A549 (cell line): ENCODE measurements at regions not wholly inside any gene's neighbourhood (a gene's known extent, or its start where the extent isn't known, plus 50 kb on each side); places are given as distances from the start of the nearest gene placed in this dataset.

Source experiments
- ATAC-seq, 2 experiments: fragments of 200-7000 bp in 1 of 2; fragments of >200 bp in 1 of 2; cut with Nextera tagmentation in 1 of 2; cut with Tn5 transposase in 1 of 2; 3 replicates each; pipeline versions ENCODE4 v1.8.0 to v1.9.1; 2018 to 2020; ENCODE audit warnings: mild to moderate bottlenecking in 1 of 2, moderate library complexity in 1 of 2
- CTCF ChIA-PET: fragments of 300-600 bp; sonication (Branson Sonifier 250); formaldehyde crosslinking; extraction: SDS; loops from one replicate; lab custom pipeline; 2021; ENCODE audit warnings: antibody characterized with exemption, inconsistent platforms; lab: Yijun Ruan, JAX
- POLR2A ChIA-PET: fragments of 350-600 bp; formaldehyde crosslinking; extraction: SDS; loops from one replicate; lab custom pipeline; 2021; ENCODE audit warnings: antibody characterized with exemption, inconsistent platforms; lab: Yijun Ruan, JAX
- DNase-seq, 2 experiments: peaks; one replicate each; pipeline versions ENCODE4 v3.0.0 to v3.0.0-alpha.2; 2011 to 2016; ENCODE audit warnings: low read depth in 1 of 2, low spot score in 1 of 2
- FAIRE-seq: peaks from 2 replicates; lab custom pipeline; 2011; peaks lifted over from hg19 to GRCh38; lab: Jason Lieb, UNC
- H3K27ac ChIP-seq, 2 experiments: fragments of >200 bp; sonication (Bioruptor Twin); formaldehyde crosslinking; 3 replicates each; pipeline ENCODE4 v1.5.1; 2016 to 2017
- H3K4me1 ChIP-seq: fragments of >200 bp; sonication (Bioruptor Twin); formaldehyde crosslinking; 3 replicates; pipeline ENCODE4 v1.6.1; 2016
- H3K4me2 ChIP-seq: fragments of >200 bp; sonication (Bioruptor Twin); formaldehyde crosslinking; 3 replicates; pipeline ENCODE4 v1.6.1; 2016
- H3K4me3 ChIP-seq: fragments of >200 bp; sonication (Bioruptor Twin); formaldehyde crosslinking; 3 replicates; pipeline ENCODE4 v1.5.1; 2016
- H3K9me3 ChIP-seq: fragments of >200 bp; sonication (Bioruptor Twin); formaldehyde crosslinking; 3 replicates; pipeline ENCODE4 v1.6.1; 2016
- EP300 ChIP-seq, 2 experiments: fragments of >200 bp; sonication (Bioruptor Twin); formaldehyde crosslinking; IDR thresholded peaks; 2 replicates in 1 of 2; 3 replicates in 1 of 2; pipeline ENCODE4 v1.6.1; 2016 to 2017
- ESRRA ChIP-seq: fragments of 150-350 bp; IDR thresholded peaks from 2 replicates; pipeline ENCODE4 v1.6.1; 2014; ENCODE audit warnings: mild to moderate bottlenecking, low read length, borderline replicate concordance
- FOXS1 ChIP-seq: fragments of 250-450 bp; sonication (Bioruptor Pico); IDR thresholded peaks from 2 replicates; pipeline ENCODE4 v1.5.0; 2020; ENCODE audit warnings: mild to moderate bottlenecking, moderate library complexity
- HEYL ChIP-seq: fragments of 250-450 bp; sonication (Bioruptor Pico); IDR thresholded peaks from 2 replicates; pipeline ENCODE4 v1.8.0; 2021; ENCODE audit warnings: mild to moderate bottlenecking, moderate library complexity
- HOXA7 ChIP-seq: fragments of 250-450 bp; sonication (Bioruptor Pico); IDR thresholded peaks from 2 replicates; pipeline ENCODE4 v1.5.0; 2020; ENCODE audit warnings: mild to moderate bottlenecking, moderate library complexity
- KDM1A ChIP-seq: fragments of 200-600 bp; sonication (generic); IDR thresholded peaks from 2 replicates; pipeline ENCODE4 v1.6.1; 2016; ENCODE audit warnings: low read depth, mild to moderate bottlenecking
- KDM5A ChIP-seq: fragments of 200-600 bp; sonication (generic); IDR thresholded peaks from 2 replicates; pipeline ENCODE4 v1.6.1; 2016; ENCODE audit warnings: antibody characterized with exemption, mild to moderate bottlenecking
- PHF8 ChIP-seq: fragments of 200-600 bp; sonication (generic); IDR thresholded peaks from 2 replicates; pipeline ENCODE4 v1.6.1; 2016; ENCODE audit warnings: low read depth, mild to moderate bottlenecking, antibody characterized with exemption, moderate library complexity, borderline replicate concordance
- POLR2A ChIP-seq: IDR thresholded peaks from 2 replicates; pipeline ENCODE4 v1.6.1; 2012; ENCODE audit warnings: mild to moderate bottlenecking, low read length
- RFX5 ChIP-seq: fragments of 450-650 bp; IDR thresholded peaks from 2 replicates; pipeline ENCODE4 v1.7.1; 2014; ENCODE audit warnings: antibody characterized with exemption, mild to moderate bottlenecking, moderate library complexity
- RNF2 ChIP-seq: fragments of 200-600 bp; sonication (generic); IDR thresholded peaks from 2 replicates; pipeline ENCODE4 v1.6.1; 2016; ENCODE audit warnings: low read depth, mild to moderate bottlenecking, antibody characterized with exemption, moderate library complexity, borderline replicate concordance
- TFCP2L1 ChIP-seq: fragments of 250-450 bp; sonication (Bioruptor Pico); IDR thresholded peaks from 2 replicates; pipeline ENCODE4 v1.5.0; 2021; ENCODE audit warnings: mild to moderate bottlenecking
- TP53 ChIP-seq: fragments of 250-450 bp; sonication (Bioruptor Pico); IDR thresholded peaks from 2 replicates; pipeline ENCODE4 v1.5.0; 2021; ENCODE audit warnings: mild to moderate bottlenecking, moderate library complexity
- ZNF302 ChIP-seq: fragments of 250-450 bp; sonication (Bioruptor Pico); IDR thresholded peaks from 2 replicates; pipeline ENCODE4 v1.9.0; 2021; ENCODE audit warnings: inconsistent platforms, mild to moderate bottlenecking, moderate library complexity
- whole genome bisulfite sequencing: methylation state at CpG from one replicate; pipeline ENCODE4 v1.1.6; 2017; ENCODE audit errors: missing lambda C conversion rate; 5-methylcytosine and 5-hydroxymethylcytosine counted together
- TF ChIP-seq, protein P1 (sequence below): fragments of 250-450 bp; sonication (Bioruptor Pico); IDR thresholded peaks from 2 replicates; pipeline ENCODE4 v1.5.0; 2021; ENCODE audit warnings: mild to moderate bottlenecking, moderate library complexity, borderline replicate concordance
- TF ChIP-seq, protein P2 (sequence below): fragments of >200 bp; sonication (Bioruptor Twin); formaldehyde crosslinking; IDR thresholded peaks from 3 replicates; pipeline ENCODE4 v1.6.1; 2016

- H3K4me1 ChIP-seq: peaks cover 20% of the 10 kb centered on the region
- no peak for FAIRE-seq
- TF ChIP-seq, protein P1, sequence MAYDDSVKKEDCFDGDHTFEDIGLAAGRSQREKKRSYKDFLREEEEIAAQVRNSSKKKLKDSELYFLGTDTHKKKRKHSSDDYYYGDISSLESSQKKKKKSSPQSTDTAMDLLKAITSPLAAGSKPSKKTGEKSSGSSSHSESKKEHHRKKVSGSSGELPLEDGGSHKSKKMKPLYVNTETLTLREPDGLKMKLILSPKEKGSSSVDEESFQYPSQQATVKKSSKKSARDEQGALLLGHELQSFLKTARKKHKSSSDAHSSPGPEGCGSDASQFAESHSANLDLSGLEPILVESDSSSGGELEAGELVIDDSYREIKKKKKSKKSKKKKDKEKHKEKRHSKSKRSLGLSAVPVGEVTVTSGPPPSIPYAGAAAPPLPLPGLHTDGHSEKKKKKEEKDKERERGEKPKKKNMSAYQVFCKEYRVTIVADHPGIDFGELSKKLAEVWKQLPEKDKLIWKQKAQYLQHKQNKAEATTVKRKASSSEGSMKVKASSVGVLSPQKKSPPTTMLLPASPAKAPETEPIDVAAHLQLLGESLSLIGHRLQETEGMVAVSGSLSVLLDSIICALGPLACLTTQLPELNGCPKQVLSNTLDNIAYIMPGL: no peak
- TF ChIP-seq, protein P2, sequence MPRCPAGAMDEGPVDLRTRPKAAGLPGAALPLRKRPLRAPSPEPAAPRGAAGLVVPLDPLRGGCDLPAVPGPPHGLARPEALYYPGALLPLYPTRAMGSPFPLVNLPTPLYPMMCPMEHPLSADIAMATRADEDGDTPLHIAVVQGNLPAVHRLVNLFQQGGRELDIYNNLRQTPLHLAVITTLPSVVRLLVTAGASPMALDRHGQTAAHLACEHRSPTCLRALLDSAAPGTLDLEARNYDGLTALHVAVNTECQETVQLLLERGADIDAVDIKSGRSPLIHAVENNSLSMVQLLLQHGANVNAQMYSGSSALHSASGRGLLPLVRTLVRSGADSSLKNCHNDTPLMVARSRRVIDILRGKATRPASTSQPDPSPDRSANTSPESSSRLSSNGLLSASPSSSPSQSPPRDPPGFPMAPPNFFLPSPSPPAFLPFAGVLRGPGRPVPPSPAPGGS: no peak
- TF ChIP-seq POLR2A (no peak), TP53 (CRISPR knock-in tag) (no peak), RNF2 (no peak), TFCP2L1 (CRISPR knock-in tag) (no peak), KDM5A (no peak), KDM1A (no peak), FOXS1 (CRISPR knock-in tag) (no peak), RFX5 (no peak), HEYL (CRISPR knock-in tag) (no peak), ZNF302 (CRISPR knock-in tag) (no peak), EP300 (IDR thresholded peaks at IDR 0.05) (no peak), ESRRA (no peak), PHF8 (no peak), HOXA7 (CRISPR knock-in tag) (no peak)
- H3K9me3 ChIP-seq: no peaks in the 10 kb centered on the region
- ATAC-seq: no peak
- WGBS: 75% methylated on average over 11 of the region's 11 CpGs
- ChIA-PET POLR2A (interaction anchor here (0.9 to 1.1 kb wide), 3 partner anchors 292 to 336 kb away, joined by 3 to 5 read pairs (median 4); partner anchors contain the start of gene SUPT3H), CTCF (interaction anchor here (0.7 to 2.8 kb wide), 47 partner anchors 10 to 1238 kb away, joined by 3 to 28 read pairs (median 4); partner anchors contain the start of gene SUPT3H)
- no peak for DNase-seq
- H3K27ac ChIP-seq: peak overlapping the region; percentile 33 to 75; a peak in 5 of 6 replicates
- H3K4me2 ChIP-seq: peak overlapping the region; percentile 49
- H3K4me3 ChIP-seq: no peak overlapping the region
Measured at GRCh38 chr6:45714006-45714730, 301.5 kb downstream of the CLIC5 start.
